ENCODE measurements at regions not wholly inside any gene's neighbourhood (a gene's known extent, or its start where the extent isn't known, plus 50 kb on each side); places are given as distances from the start of the nearest gene placed in this dataset.

DNA sequence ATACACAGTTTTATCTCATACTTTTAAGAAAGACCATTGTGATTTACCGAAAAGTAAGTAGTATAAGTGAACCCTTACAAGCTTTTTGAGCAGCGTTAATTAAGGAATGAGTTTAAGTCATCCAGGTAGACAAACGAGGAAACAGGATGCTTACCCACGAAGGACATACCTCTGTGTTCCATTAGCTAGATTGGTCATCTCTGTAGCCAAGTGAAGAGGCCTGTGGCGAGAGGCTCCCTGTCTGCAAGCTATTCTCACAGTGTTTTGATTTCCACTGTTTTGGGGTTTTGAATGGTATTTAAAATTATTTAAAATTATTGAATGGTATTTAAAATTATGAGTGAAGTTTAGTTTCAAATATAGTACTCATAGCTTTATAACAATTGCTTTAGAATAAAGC, 342.1 kb upstream of the RGS6 start:
- TF ChIP-seq CTCF (IDR thresholded peaks at IDR 0.05; ENCODE audit: low read length), result no peak
- TF ChIP-seq EZH2 (IDR thresholded peaks at IDR 0.05; ENCODE audit: borderline replicate concordance, low read length), result no peak

All from OCI-LY1 (cell line).